H1 (cell line): ENCODE measurements at regions not wholly inside any gene's neighbourhood (a gene's known extent, or its start where the extent isn't known, plus 50 kb on each side); places are given as distances from the start of the nearest gene placed in this dataset.

ENCODE experiments used
- EZH2 ChIP-seq: fragments of 200-600 bp; sonication (generic); IDR thresholded peaks from 2 replicates; pipeline ENCODE4 v1.7.1; 2012; ENCODE audit warnings: low read depth, mild to moderate bottlenecking, moderate library complexity, low read length, inconsistent platforms; ENCODE audit not compliant: severe bottlenecking
- GTF2F1 ChIP-seq: IDR thresholded peaks from 2 replicates; pipeline ENCODE4 v1.6.1; 2012; ENCODE audit warnings: low read depth, low read length, improper control_type of control experiment, borderline replicate concordance
- JUND ChIP-seq: IDR thresholded peaks from 2 replicates; pipeline ENCODE4 v1.6.1; 2011; ENCODE audit warnings: mild to moderate bottlenecking, improper control_type of control experiment, low read length
- MAFK ChIP-seq: IDR thresholded peaks from 2 replicates; pipeline ENCODE4 v1.6.1; 2012; ENCODE audit warnings: low read depth, mild to moderate bottlenecking, improper control_type of control experiment, low read length
- POLR2A ChIP-seq, 2 experiments: IDR thresholded peaks; 1 replicate in 1 of 2; 2 replicates in 1 of 2; pipeline ENCODE4 v1.6.1; 2011; ENCODE audit warnings: low read depth in 2 of 2, low read length in 2 of 2, mild to moderate bottlenecking in 2 of 2; ENCODE audit errors: control extremely low read depth in 1 of 2
- POLR2AphosphoS5 ChIP-seq: IDR thresholded peaks from 2 replicates; pipeline ENCODE4 v1.6.1; 2011; ENCODE audit warnings: low read depth, low read length
- RXRA ChIP-seq: IDR thresholded peaks from 2 replicates; pipeline ENCODE4 v1.6.1; 2011; ENCODE audit warnings: low read depth, mild to moderate bottlenecking, low read length, moderate library complexity; ENCODE audit not compliant: insufficient read depth
- TAF7 ChIP-seq: optimal IDR thresholded peaks from 2 replicates; pipeline ENCODE3; 2011; ENCODE audit warnings: low read depth, mild to moderate bottlenecking, inconsistent platforms, low read length, moderate library complexity, borderline replicate concordance
- TF ChIP-seq, protein P1 (sequence below), 3 experiments: IDR thresholded peaks; 1 replicate in 2 of 3; 2 replicates in 1 of 3; pipeline versions ENCODE4 v1.5.1 to v1.6.1; 2011; ENCODE audit warnings: low read length in 3 of 3, mild to moderate bottlenecking in 3 of 3, inconsistent platforms in 2 of 3, low read depth in 1 of 3, moderate library complexity in 1 of 3; ENCODE audit not compliant: insufficient read depth in 1 of 3; ENCODE audit errors: control extremely low read depth in 1 of 3
- TF ChIP-seq, protein P2 (sequence below): IDR thresholded peaks from 2 replicates; pipeline ENCODE4 v1.6.1; 2011; ENCODE audit warnings: low read depth, mild to moderate bottlenecking, low read length; ENCODE audit not compliant: insufficient read depth

GRCh38 chr12:33245434-33245833 is 194.2 kb downstream of the SYT10 start:
- TF ChIP-seq RXRA: no peak
- TF ChIP-seq, protein P1, sequence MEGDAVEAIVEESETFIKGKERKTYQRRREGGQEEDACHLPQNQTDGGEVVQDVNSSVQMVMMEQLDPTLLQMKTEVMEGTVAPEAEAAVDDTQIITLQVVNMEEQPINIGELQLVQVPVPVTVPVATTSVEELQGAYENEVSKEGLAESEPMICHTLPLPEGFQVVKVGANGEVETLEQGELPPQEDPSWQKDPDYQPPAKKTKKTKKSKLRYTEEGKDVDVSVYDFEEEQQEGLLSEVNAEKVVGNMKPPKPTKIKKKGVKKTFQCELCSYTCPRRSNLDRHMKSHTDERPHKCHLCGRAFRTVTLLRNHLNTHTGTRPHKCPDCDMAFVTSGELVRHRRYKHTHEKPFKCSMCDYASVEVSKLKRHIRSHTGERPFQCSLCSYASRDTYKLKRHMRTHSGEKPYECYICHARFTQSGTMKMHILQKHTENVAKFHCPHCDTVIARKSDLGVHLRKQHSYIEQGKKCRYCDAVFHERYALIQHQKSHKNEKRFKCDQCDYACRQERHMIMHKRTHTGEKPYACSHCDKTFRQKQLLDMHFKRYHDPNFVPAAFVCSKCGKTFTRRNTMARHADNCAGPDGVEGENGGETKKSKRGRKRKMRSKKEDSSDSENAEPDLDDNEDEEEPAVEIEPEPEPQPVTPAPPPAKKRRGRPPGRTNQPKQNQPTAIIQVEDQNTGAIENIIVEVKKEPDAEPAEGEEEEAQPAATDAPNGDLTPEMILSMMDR (IDR thresholded peaks at IDR 0.05; ENCODE audit: control extremely low read depth in 1 of 3, insufficient read depth in 1 of 3, low read depth in 1 of 3, low read length in 3 of 3): no peak
- TF ChIP-seq GTF2F1: no peak
- TF ChIP-seq POLR2AphosphoS5: no peak
- TF ChIP-seq, protein P2, sequence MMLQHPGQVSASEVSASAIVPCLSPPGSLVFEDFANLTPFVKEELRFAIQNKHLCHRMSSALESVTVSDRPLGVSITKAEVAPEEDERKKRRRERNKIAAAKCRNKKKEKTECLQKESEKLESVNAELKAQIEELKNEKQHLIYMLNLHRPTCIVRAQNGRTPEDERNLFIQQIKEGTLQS: no peak
- TF ChIP-seq POLR2A (IDR thresholded peaks at IDR 0.05; ENCODE audit: control extremely low read depth in 1 of 2, low read depth in 2 of 2, low read length in 2 of 2): no peak
- TF ChIP-seq EZH2: no peak
- TF ChIP-seq MAFK: no peak
- TF ChIP-seq TAF7: no peak
- no peak for TF ChIP-seq JUND
